Fibroblast of lung (primary cell): ENCODE measurements at regions not wholly inside any gene's neighbourhood (a gene's known extent, or its start where the extent isn't known, plus 50 kb on each side); places are given as distances from the start of the nearest gene placed in this dataset.

Experiments used
- EZH2 ChIP-seq: IDR thresholded peaks from 2 replicates; pipeline ENCODE4 v1.5.1; 2012; ENCODE audit warnings: low read length, control low read depth, mild to moderate bottlenecking; ENCODE audit errors: missing control alignments
- TF ChIP-seq, protein P1 (sequence below), 2 donors: IDR thresholded peaks in 1 of 2; conservative IDR thresholded peaks in 1 of 2; 1 replicate in 1 of 2; 2 replicates in 1 of 2; pipeline ENCODE4 v1.5.1; 2011 to 2012; ENCODE audit warnings: low read length in 2 of 2, control low read depth in 1 of 2, inconsistent platforms in 1 of 2, low read depth in 1 of 2, mild to moderate bottlenecking in 1 of 2

DNA sequence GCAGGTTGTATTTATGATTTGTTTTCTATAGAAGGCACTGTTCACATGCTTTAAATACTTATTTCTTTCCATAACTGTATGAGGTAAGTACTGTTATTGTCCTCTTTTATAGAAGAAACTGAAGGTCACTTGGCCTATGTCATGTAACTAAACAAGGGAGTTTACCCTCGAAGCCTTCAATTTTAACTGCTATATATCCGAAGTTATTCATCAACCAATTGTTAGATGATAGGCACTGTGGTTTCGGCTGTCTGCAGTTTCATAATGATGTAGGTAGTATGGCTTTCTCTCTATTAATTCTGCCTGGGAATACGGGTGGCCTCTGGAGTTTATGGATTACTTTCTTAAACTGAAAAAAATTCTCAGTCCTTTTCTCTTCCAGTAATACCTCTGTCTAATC lies 413.3 kb upstream of the ADGRL2 start:
- TF ChIP-seq, protein P1, sequence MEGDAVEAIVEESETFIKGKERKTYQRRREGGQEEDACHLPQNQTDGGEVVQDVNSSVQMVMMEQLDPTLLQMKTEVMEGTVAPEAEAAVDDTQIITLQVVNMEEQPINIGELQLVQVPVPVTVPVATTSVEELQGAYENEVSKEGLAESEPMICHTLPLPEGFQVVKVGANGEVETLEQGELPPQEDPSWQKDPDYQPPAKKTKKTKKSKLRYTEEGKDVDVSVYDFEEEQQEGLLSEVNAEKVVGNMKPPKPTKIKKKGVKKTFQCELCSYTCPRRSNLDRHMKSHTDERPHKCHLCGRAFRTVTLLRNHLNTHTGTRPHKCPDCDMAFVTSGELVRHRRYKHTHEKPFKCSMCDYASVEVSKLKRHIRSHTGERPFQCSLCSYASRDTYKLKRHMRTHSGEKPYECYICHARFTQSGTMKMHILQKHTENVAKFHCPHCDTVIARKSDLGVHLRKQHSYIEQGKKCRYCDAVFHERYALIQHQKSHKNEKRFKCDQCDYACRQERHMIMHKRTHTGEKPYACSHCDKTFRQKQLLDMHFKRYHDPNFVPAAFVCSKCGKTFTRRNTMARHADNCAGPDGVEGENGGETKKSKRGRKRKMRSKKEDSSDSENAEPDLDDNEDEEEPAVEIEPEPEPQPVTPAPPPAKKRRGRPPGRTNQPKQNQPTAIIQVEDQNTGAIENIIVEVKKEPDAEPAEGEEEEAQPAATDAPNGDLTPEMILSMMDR (conservative IDR thresholded peaks at IDR 0.05 in 1 of 2, IDR thresholded peaks at IDR 0.05 in 1 of 2; ENCODE audit: low read depth in 1 of 2, low read length in 2 of 2), result no peak
- no peak for TF ChIP-seq EZH2
